GM23338 (cell line): ENCODE measurements at regions not wholly inside any gene's neighbourhood (a gene's known extent, or its start where the extent isn't known, plus 50 kb on each side); places are given as distances from the start of the nearest gene placed in this dataset.

Experiments
- CREB1 ChIP-seq: fragments of 250-450 bp; sonication (Bioruptor Pico); IDR thresholded peaks from 2 replicates; pipeline ENCODE4 v1.5.0; 2020; ENCODE audit warnings: low read depth, mild to moderate bottlenecking, moderate library complexity
- EZH2 ChIP-seq: fragments of 200-600 bp; sonication (generic); IDR thresholded peaks from one replicate; pipeline ENCODE4 v1.8.0; 2017; ENCODE audit warnings: antibody characterized with exemption, mild to moderate bottlenecking, low read depth; ENCODE audit not compliant: unreplicated experiment
- EZH2phosphoT487 ChIP-seq: fragments of 200-600 bp; sonication (generic); IDR thresholded peaks from one replicate; pipeline ENCODE4 v1.8.1; 2018; ENCODE audit warnings: antibody characterized with exemption; ENCODE audit not compliant: unreplicated experiment
- JUNB ChIP-seq: IDR thresholded peaks from one replicate; pipeline ENCODE4 v1.6.1; 2016; ENCODE audit warnings: antibody characterized with exemption; ENCODE audit not compliant: unreplicated experiment
- NANOG ChIP-seq: IDR thresholded peaks from 2 replicates; pipeline ENCODE4 v1.6.1; 2016; ENCODE audit warnings: antibody characterized with exemption, borderline replicate concordance
- POLR2AphosphoS5 ChIP-seq: IDR thresholded peaks from 2 replicates; pipeline ENCODE4 v1.6.1; 2016; ENCODE audit warnings: antibody characterized with exemption, low read depth
- STAT1 ChIP-seq: IDR thresholded peaks from one replicate; pipeline ENCODE4 v1.6.1; 2016; ENCODE audit warnings: antibody characterized with exemption; ENCODE audit not compliant: unreplicated experiment
- ZNF331 ChIP-seq: fragments of 250-450 bp; sonication (Bioruptor Pico); IDR thresholded peaks from 2 replicates; pipeline ENCODE4 v1.5.0; 2020; ENCODE audit warnings: low read depth, mild to moderate bottlenecking, moderate library complexity
- TF ChIP-seq, protein P1 (sequence below), 2 experiments: fragments of 200-600 bp in 1 of 2; sonication (generic) in 1 of 2; conservative IDR thresholded peaks; 2 replicates each; pipeline versions ENCODE4 v1.5.1 to v1.6.1; 2016 to 2017; ENCODE audit warnings: antibody characterized with exemption in 2 of 2, low read depth in 2 of 2, mild to moderate bottlenecking in 2 of 2, moderate library complexity in 1 of 2
- TF ChIP-seq, protein P2 (sequence below): IDR thresholded peaks from one replicate; pipeline ENCODE4 v1.6.1; 2018; ENCODE audit warnings: antibody characterized with exemption; ENCODE audit not compliant: unreplicated experiment
- TF ChIP-seq, protein P3 (sequence below): IDR thresholded peaks from 2 replicates; pipeline ENCODE4 v1.6.1; 2016; ENCODE audit warnings: antibody characterized with exemption

DNA sequence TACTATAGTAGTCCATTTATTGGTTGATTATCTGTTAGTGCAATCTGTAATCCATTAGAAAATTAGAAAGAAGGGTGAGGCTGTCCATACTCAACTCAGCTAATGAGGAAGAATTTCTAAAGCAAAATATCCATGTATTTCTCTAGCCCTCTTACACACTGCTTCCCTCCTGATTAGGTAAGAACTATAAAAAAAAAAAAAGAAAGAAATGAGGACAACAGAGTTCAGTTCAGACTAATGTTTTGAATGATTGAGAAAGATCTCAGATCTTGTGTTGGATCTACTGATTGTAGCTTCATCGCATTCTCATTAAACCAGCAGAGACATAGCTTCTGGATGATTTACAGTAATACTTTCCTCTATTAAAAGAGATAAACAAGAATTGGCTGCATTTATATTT is 233.3 kb downstream of the KLF5 start:
- no peak for TF ChIP-seq STAT1
- no peak for TF ChIP-seq JUNB
- TF ChIP-seq, protein P1, sequence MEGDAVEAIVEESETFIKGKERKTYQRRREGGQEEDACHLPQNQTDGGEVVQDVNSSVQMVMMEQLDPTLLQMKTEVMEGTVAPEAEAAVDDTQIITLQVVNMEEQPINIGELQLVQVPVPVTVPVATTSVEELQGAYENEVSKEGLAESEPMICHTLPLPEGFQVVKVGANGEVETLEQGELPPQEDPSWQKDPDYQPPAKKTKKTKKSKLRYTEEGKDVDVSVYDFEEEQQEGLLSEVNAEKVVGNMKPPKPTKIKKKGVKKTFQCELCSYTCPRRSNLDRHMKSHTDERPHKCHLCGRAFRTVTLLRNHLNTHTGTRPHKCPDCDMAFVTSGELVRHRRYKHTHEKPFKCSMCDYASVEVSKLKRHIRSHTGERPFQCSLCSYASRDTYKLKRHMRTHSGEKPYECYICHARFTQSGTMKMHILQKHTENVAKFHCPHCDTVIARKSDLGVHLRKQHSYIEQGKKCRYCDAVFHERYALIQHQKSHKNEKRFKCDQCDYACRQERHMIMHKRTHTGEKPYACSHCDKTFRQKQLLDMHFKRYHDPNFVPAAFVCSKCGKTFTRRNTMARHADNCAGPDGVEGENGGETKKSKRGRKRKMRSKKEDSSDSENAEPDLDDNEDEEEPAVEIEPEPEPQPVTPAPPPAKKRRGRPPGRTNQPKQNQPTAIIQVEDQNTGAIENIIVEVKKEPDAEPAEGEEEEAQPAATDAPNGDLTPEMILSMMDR (conservative IDR thresholded peaks at IDR 0.05; ENCODE audit: low read depth in 2 of 2) = no peak
- no peak for TF ChIP-seq POLR2AphosphoS5
- no peak for TF ChIP-seq EZH2
- no peak for TF ChIP-seq CREB1 (CRISPR knock-in tag)
- no peak for TF ChIP-seq EZH2phosphoT487
- TF ChIP-seq, protein P2, sequence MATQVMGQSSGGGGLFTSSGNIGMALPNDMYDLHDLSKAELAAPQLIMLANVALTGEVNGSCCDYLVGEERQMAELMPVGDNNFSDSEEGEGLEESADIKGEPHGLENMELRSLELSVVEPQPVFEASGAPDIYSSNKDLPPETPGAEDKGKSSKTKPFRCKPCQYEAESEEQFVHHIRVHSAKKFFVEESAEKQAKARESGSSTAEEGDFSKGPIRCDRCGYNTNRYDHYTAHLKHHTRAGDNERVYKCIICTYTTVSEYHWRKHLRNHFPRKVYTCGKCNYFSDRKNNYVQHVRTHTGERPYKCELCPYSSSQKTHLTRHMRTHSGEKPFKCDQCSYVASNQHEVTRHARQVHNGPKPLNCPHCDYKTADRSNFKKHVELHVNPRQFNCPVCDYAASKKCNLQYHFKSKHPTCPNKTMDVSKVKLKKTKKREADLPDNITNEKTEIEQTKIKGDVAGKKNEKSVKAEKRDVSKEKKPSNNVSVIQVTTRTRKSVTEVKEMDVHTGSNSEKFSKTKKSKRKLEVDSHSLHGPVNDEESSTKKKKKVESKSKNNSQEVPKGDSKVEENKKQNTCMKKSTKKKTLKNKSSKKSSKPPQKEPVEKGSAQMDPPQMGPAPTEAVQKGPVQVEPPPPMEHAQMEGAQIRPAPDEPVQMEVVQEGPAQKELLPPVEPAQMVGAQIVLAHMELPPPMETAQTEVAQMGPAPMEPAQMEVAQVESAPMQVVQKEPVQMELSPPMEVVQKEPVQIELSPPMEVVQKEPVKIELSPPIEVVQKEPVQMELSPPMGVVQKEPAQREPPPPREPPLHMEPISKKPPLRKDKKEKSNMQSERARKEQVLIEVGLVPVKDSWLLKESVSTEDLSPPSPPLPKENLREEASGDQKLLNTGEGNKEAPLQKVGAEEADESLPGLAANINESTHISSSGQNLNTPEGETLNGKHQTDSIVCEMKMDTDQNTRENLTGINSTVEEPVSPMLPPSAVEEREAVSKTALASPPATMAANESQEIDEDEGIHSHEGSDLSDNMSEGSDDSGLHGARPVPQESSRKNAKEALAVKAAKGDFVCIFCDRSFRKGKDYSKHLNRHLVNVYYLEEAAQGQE = no peak
- TF ChIP-seq ZNF331 (CRISPR knock-in tag) = no peak
- TF ChIP-seq, protein P3, sequence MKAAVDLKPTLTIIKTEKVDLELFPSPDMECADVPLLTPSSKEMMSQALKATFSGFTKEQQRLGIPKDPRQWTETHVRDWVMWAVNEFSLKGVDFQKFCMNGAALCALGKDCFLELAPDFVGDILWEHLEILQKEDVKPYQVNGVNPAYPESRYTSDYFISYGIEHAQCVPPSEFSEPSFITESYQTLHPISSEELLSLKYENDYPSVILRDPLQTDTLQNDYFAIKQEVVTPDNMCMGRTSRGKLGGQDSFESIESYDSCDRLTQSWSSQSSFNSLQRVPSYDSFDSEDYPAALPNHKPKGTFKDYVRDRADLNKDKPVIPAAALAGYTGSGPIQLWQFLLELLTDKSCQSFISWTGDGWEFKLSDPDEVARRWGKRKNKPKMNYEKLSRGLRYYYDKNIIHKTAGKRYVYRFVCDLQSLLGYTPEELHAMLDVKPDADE = no peak
- TF ChIP-seq NANOG = no peak
